OCI-LY7 (cell line): ENCODE measurements at regions not wholly inside any gene's neighbourhood (a gene's known extent, or its start where the extent isn't known, plus 50 kb on each side); places are given as distances from the start of the nearest gene placed in this dataset.

Source experiments
- BruUV-seq: library from RNA; stranded (reverse); fragments of 400-500 nt; replicated peaks from 2 replicates; lab custom pipeline; 2021; lab: Mats Ljungman, UMichigan
- CTCF ChIA-PET: fragments of 300-600 bp; sonication (Branson Sonifier 250); formaldehyde crosslinking; loops from one replicate; lab custom pipeline; 2022; ENCODE audit warnings: antibody characterized with exemption; ENCODE audit not compliant: unreplicated experiment; lab: Charles Lee
- POLR2A ChIA-PET: fragments of 300-600 bp; sonication (Branson Sonifier 250); formaldehyde crosslinking; loops from one replicate; lab custom pipeline; 2022; ENCODE audit warnings: antibody characterized with exemption; lab: Charles Lee
- DNase-seq: peaks from one replicate; pipeline ENCODE4 v3.0.0-alpha.2; 2015; ENCODE audit warnings: low spot score
- H2AFZ ChIP-seq: fragments of 200-600 bp; sonication (generic), shearing (Covaris generic); 2 replicates; pipeline ENCODE4 v1.6.1; 2014; ENCODE audit warnings: mild to moderate bottlenecking, antibody characterized with exemption, low read length, moderate library complexity
- H3K27ac ChIP-seq: fragments of 200-600 bp; sonication (generic); 2 replicates; pipeline ENCODE4 v1.5.1; 2014; ENCODE audit warnings: mixed run types, low read depth, mild to moderate bottlenecking, moderate library complexity, low read length, inconsistent platforms; ENCODE audit not compliant: poor library complexity, severe bottlenecking
- H3K36me3 ChIP-seq: fragments of 200-600 bp; sonication (generic); 2 replicates; pipeline ENCODE4 v1.6.1; 2014; ENCODE audit warnings: mild to moderate bottlenecking, antibody characterized with exemption, low read length, moderate library complexity, mixed read lengths; ENCODE audit not compliant: insufficient read depth
- H3K4me1 ChIP-seq: fragments of 200-600 bp; sonication (generic); 2 replicates; pipeline ENCODE4 v1.5.1; 2014; ENCODE audit warnings: mild to moderate bottlenecking, low read length; ENCODE audit not compliant: insufficient read depth, poor library complexity, severe bottlenecking
- H3K4me2 ChIP-seq: fragments of 200-600 bp; sonication (generic); 2 replicates; pipeline ENCODE4 v1.6.1; 2014; ENCODE audit warnings: mild to moderate bottlenecking, low read length
- H3K4me3 ChIP-seq: fragments of 200-600 bp; sonication (generic); 2 replicates; pipeline ENCODE4 v1.5.1; 2014; ENCODE audit warnings: mild to moderate bottlenecking, low read depth, low read length; ENCODE audit not compliant: poor library complexity, severe bottlenecking
- H3K79me2 ChIP-seq: fragments of 200-600 bp; sonication (generic); 2 replicates; pipeline ENCODE4 v1.6.1; 2016; ENCODE audit warnings: low read depth, mild to moderate bottlenecking, low read length, moderate library complexity, mixed read lengths; ENCODE audit not compliant: insufficient read depth
- H3K9me2 ChIP-seq: fragments of 200-600 bp; sonication (generic); 2 replicates; pipeline ENCODE4 v1.6.1; 2016; ENCODE audit warnings: mild to moderate bottlenecking, low read length, mixed read lengths; ENCODE audit not compliant: insufficient read depth
- H3K9me3 ChIP-seq: fragments of 200-600 bp; sonication (generic); 2 replicates; pipeline ENCODE4 v1.6.1; 2014; ENCODE audit warnings: mild to moderate bottlenecking, mixed run types, low read length, mixed read lengths
- H4K20me1 ChIP-seq: fragments of 200-600 bp; sonication (generic); 2 replicates; pipeline ENCODE4 v1.6.1; 2014; ENCODE audit warnings: mild to moderate bottlenecking, antibody characterized with exemption, low read length, moderate library complexity, mixed read lengths; ENCODE audit not compliant: insufficient read depth
- CTCF ChIP-seq: fragments of 200-600 bp; sonication (generic); conservative IDR thresholded peaks from 2 replicates; pipeline ENCODE4 v1.5.1; 2014; ENCODE audit warnings: mild to moderate bottlenecking, antibody characterized with exemption, low read length, moderate library complexity, mixed read lengths
- EZH2phosphoT487 ChIP-seq: fragments of 200-600 bp; sonication (generic); IDR thresholded peaks from 2 replicates; pipeline ENCODE4 v1.6.1; 2018; ENCODE audit warnings: low read depth, borderline replicate concordance, mild to moderate bottlenecking, mixed run types, antibody characterized with exemption, low read length, moderate library complexity, mixed read lengths
- intact Hi-C: fragments of 100-400 bp; cut with micrococcal nuclease; formaldehyde crosslinking; loops from one replicate; pipeline ENCODE4 v1.10.0; 2022; ENCODE audit not compliant: unreplicated experiment

- no peaks in the 10 kb centered on the region for H4K20me1 ChIP-seq
- DNase-seq, result no peak
- BruUV-seq, result no TSS peak
- intact Hi-C loops, result no loop called here
- ChIA-PET POLR2A (no interaction called here), CTCF (no interaction called here)
- H3K4me1 ChIP-seq, result no peaks in the 10 kb centered on the region
- no peak overlapping the region for H3K4me3 ChIP-seq
- H3K27ac ChIP-seq, result no peak overlapping the region
- H3K9me2 ChIP-seq, result no peaks in the 10 kb centered on the region
- H3K4me2 ChIP-seq, result no peak overlapping the region
- H3K79me2 ChIP-seq, result no peaks in the 10 kb centered on the region
- H2AFZ ChIP-seq, result no peak overlapping the region
- H3K9me3 ChIP-seq, result no peaks in the 10 kb centered on the region
- TF ChIP-seq EZH2phosphoT487 (no peak), CTCF (no peak)
- H3K36me3 ChIP-seq, result no peaks in the 10 kb centered on the region
Measured at GRCh38 chr16:61181982-61182381, 854.3 kb downstream of the CDH8 start.

GRCh38 chr16:61179561-61179960 lies 856.7 kb downstream of the CDH8 start:
- TF ChIP-seq EZH2phosphoT487 (no peak), CTCF (no peak)
- intact Hi-C loops, result no loop called here
- ChIA-PET CTCF (no interaction called here), POLR2A (no interaction called here)
- Histone ChIP-seq H3K4me1 (no peaks in the 10 kb centered on the region), H3K4me3 (no peak overlapping the region), H3K9me3 (no peaks in the 10 kb centered on the region), H3K79me2 (no peaks in the 10 kb centered on the region), H3K36me3 (no peaks in the 10 kb centered on the region), H4K20me1 (no peaks in the 10 kb centered on the region), H2AFZ (no peak overlapping the region), H3K9me2 (no peaks in the 10 kb centered on the region), H3K4me2 (no peak overlapping the region), H3K27ac (no peak overlapping the region)
- no TSS peak for BruUV-seq
- no peak for DNase-seq

- no peak overlapping the region for H3K4me3 ChIP-seq
- no TSS peak for BruUV-seq
- H3K9me2 ChIP-seq, result no peaks in the 10 kb centered on the region
- intact Hi-C loops, result no loop called here
- H3K36me3 ChIP-seq, result no peaks in the 10 kb centered on the region
- no peak for TF ChIP-seq CTCF
- TF ChIP-seq EZH2phosphoT487, result no peak
- no peaks in the 10 kb centered on the region for H3K4me1 ChIP-seq
- no peak overlapping the region for H3K27ac ChIP-seq
- POLR2A ChIA-PET, result no interaction called here
- H3K4me2 ChIP-seq, result no peak overlapping the region
- no peak for DNase-seq
- no peaks in the 10 kb centered on the region for H3K79me2 ChIP-seq
- no peaks in the 10 kb centered on the region for H3K9me3 ChIP-seq
- CTCF ChIA-PET, result no interaction called here
- H4K20me1 ChIP-seq, result no peaks in the 10 kb centered on the region
- H2AFZ ChIP-seq, result no peak overlapping the region
Measured at GRCh38 chr16:61165797-61166196, 870.4 kb downstream of the CDH8 start.
